ENCODE measurements at regions not wholly inside any gene's neighbourhood (a gene's known extent, or its start where the extent isn't known, plus 50 kb on each side); places are given as distances from the start of the nearest gene placed in this dataset.
"Not testable (repeated sequence)": the region's sequence is repeated elsewhere in the genome, so short reads cannot be mapped to it uniquely, and the experiment has no call there.

GRCh38 chr16:34050787-34051320, 591.4 kb downstream of the TP53TG3F start:
- Histone ChIP-seq H3K4ac (ENCODE audit: low read depth, low read length) (no peak overlapping the region), H3K79me1 (ENCODE audit: low read length) (no peaks in the 10 kb centered on the region), H3K36me3 (ENCODE audit: control insufficient read depth, insufficient read depth, low read length) (no peaks in the 10 kb centered on the region), H4K5ac (ENCODE audit: low read length) (no peak overlapping the region), H4K8ac (ENCODE audit: low read depth, low read length) (no peak overlapping the region), H3K79me2 (ENCODE audit: control insufficient read depth, insufficient read depth, low read length) (no peaks in the 10 kb centered on the region), H3K4me2 (ENCODE audit: low read length) (no peak overlapping the region), H3K56ac (ENCODE audit: low read length) (no peak overlapping the region), H2BK15ac (replicated peaks; ENCODE audit: low read depth) (no peak overlapping the region), H3K4me1 (ENCODE audit: control insufficient read depth, low read depth, low read length) (no peaks in the 10 kb centered on the region), H3K4me3 (ENCODE audit: low read length) (no peak overlapping the region), H2BK5ac (ENCODE audit: low read length) (no peak overlapping the region), H3K27me3 (ENCODE audit: insufficient read depth, low read length, poor library complexity) (no peaks in the 10 kb centered on the region), H2AK5ac (ENCODE audit: low read length) (no peak overlapping the region), H3K27ac (ENCODE audit: low read depth, low read length) (no peak overlapping the region), H3K23ac (ENCODE audit: low read length) (no peak overlapping the region), H3K9ac (ENCODE audit: low read length) (no peak overlapping the region), H2BK120ac (ENCODE audit: low read depth, low read length) (no peak overlapping the region), H3K18ac (ENCODE audit: low read length) (no peak overlapping the region)
- no CpG with 5 or more reads among the region's 42 CpGs for WGBS (ENCODE audit: extremely low coverage, insufficient coverage, low lambda C conversion rate)
- DNase-seq = no peak

- H3K36me3 ChIP-seq (ENCODE audit: control insufficient read depth, insufficient read depth, low read length) = no peaks in the 10 kb centered on the region
- H4K5ac ChIP-seq (ENCODE audit: low read length) = no peak overlapping the region
- no peak overlapping the region for H2BK5ac ChIP-seq (ENCODE audit: low read length)
- no peak overlapping the region for H4K8ac ChIP-seq (ENCODE audit: low read depth, low read length)
- H3K4me2 ChIP-seq (ENCODE audit: low read length) = no peak overlapping the region
- H3K27ac ChIP-seq (ENCODE audit: low read depth, low read length) = no peak overlapping the region
- H3K27me3 ChIP-seq (ENCODE audit: insufficient read depth, low read length, poor library complexity) = no peaks in the 10 kb centered on the region
- H3K4me3 ChIP-seq (ENCODE audit: low read length) = no peak overlapping the region
- H3K9ac ChIP-seq (ENCODE audit: low read length) = no peak overlapping the region
- H2AK5ac ChIP-seq (ENCODE audit: low read length) = no peak overlapping the region
- H3K23ac ChIP-seq (ENCODE audit: low read length) = no peak overlapping the region
- H3K79me2 ChIP-seq (ENCODE audit: control insufficient read depth, insufficient read depth, low read length) = no peaks in the 10 kb centered on the region
- WGBS (ENCODE audit: extremely low coverage, insufficient coverage, low lambda C conversion rate) = 100% methylated on average over 3 of the region's 3 CpGs
- H3K56ac ChIP-seq (ENCODE audit: low read length) = no peak overlapping the region
- H3K4me1 ChIP-seq (ENCODE audit: control insufficient read depth, low read depth, low read length) = no peaks in the 10 kb centered on the region
- H3K79me1 ChIP-seq (ENCODE audit: low read length) = no peaks in the 10 kb centered on the region
- no peak overlapping the region for H2BK120ac ChIP-seq (ENCODE audit: low read depth, low read length)
- H2BK15ac ChIP-seq (replicated peaks; ENCODE audit: low read depth) = no peak overlapping the region
- H3K4ac ChIP-seq (ENCODE audit: low read depth, low read length) = no peak overlapping the region
- no peak for DNase-seq
- H3K18ac ChIP-seq (ENCODE audit: low read length) = no peak overlapping the region
Observed at GRCh38 chr16:34054137-34054536, 594.7 kb downstream of the TP53TG3F start.

GRCh38 chr16:34054969-34055368, 595.6 kb downstream of the TP53TG3F start:
- Histone ChIP-seq H2BK15ac (replicated peaks; ENCODE audit: low read depth) (no peak overlapping the region), H3K79me2 (ENCODE audit: control insufficient read depth, insufficient read depth, low read length) (no peaks in the 10 kb centered on the region), H3K4me2 (ENCODE audit: low read length) (no peak overlapping the region), H3K9ac (ENCODE audit: low read length) (no peak overlapping the region), H3K18ac (ENCODE audit: low read length) (no peak overlapping the region), H3K4me3 (ENCODE audit: low read length) (no peak overlapping the region), H3K4ac (ENCODE audit: low read depth, low read length) (no peak overlapping the region), H4K5ac (ENCODE audit: low read length) (no peak overlapping the region), H4K8ac (ENCODE audit: low read depth, low read length) (no peak overlapping the region), H3K27ac (ENCODE audit: low read depth, low read length) (no peak overlapping the region), H3K79me1 (ENCODE audit: low read length) (no peaks in the 10 kb centered on the region), H3K4me1 (ENCODE audit: control insufficient read depth, low read depth, low read length) (no peaks in the 10 kb centered on the region), H3K36me3 (ENCODE audit: control insufficient read depth, insufficient read depth, low read length) (no peaks in the 10 kb centered on the region), H3K23ac (ENCODE audit: low read length) (no peak overlapping the region), H3K56ac (ENCODE audit: low read length) (no peak overlapping the region), H2BK5ac (ENCODE audit: low read length) (no peak overlapping the region), H2AK5ac (ENCODE audit: low read length) (no peak overlapping the region), H3K27me3 (ENCODE audit: insufficient read depth, low read length, poor library complexity) (no peaks in the 10 kb centered on the region), H2BK120ac (ENCODE audit: low read depth, low read length) (no peak overlapping the region)
- DNase-seq = no peak
- over 99% methylated on average over 4 of the region's 4 CpGs for WGBS (ENCODE audit: extremely low coverage, insufficient coverage, low lambda C conversion rate)

- not testable (repeated sequence) for H3K79me1 ChIP-seq (ENCODE audit: low read length); DNase-seq; H4K5ac ChIP-seq (ENCODE audit: low read length); H3K23ac ChIP-seq (ENCODE audit: low read length); H2BK5ac ChIP-seq (ENCODE audit: low read length); H2AK5ac ChIP-seq (ENCODE audit: low read length); H3K56ac ChIP-seq (ENCODE audit: low read length); H3K4ac ChIP-seq (ENCODE audit: low read depth, low read length); H3K27ac ChIP-seq (ENCODE audit: low read depth, low read length); H3K4me1 ChIP-seq (ENCODE audit: control insufficient read depth, low read depth, low read length); H3K4me2 ChIP-seq (ENCODE audit: low read length); H3K4me3 ChIP-seq (ENCODE audit: low read length); H3K27me3 ChIP-seq (ENCODE audit: insufficient read depth, low read length, poor library complexity); H4K8ac ChIP-seq (ENCODE audit: low read depth, low read length); H3K18ac ChIP-seq (ENCODE audit: low read length); H2BK120ac ChIP-seq (ENCODE audit: low read depth, low read length); H3K9ac ChIP-seq (ENCODE audit: low read length); H3K36me3 ChIP-seq (ENCODE audit: control insufficient read depth, insufficient read depth, low read length); H3K79me2 ChIP-seq (ENCODE audit: control insufficient read depth, insufficient read depth, low read length); H2BK15ac ChIP-seq (replicated peaks; ENCODE audit: low read depth)
- 100% methylated on average over 1 of the region's 4 CpGs for WGBS (ENCODE audit: extremely low coverage, insufficient coverage, low lambda C conversion rate)
Observed at GRCh38 chr16:34062620-34063253, 603.3 kb downstream of the TP53TG3F start.

GRCh38 chr16:34063498-34064157, 604.2 kb downstream of the TP53TG3F start:
- H3K4me1 ChIP-seq (ENCODE audit: control insufficient read depth, low read depth, low read length); H3K79me1 ChIP-seq (ENCODE audit: low read length); H2BK15ac ChIP-seq (replicated peaks; ENCODE audit: low read depth); H3K56ac ChIP-seq (ENCODE audit: low read length); H3K27ac ChIP-seq (ENCODE audit: low read depth, low read length); H3K4ac ChIP-seq (ENCODE audit: low read depth, low read length); H2AK5ac ChIP-seq (ENCODE audit: low read length); H2BK5ac ChIP-seq (ENCODE audit: low read length); H4K8ac ChIP-seq (ENCODE audit: low read depth, low read length); H3K23ac ChIP-seq (ENCODE audit: low read length); H3K36me3 ChIP-seq (ENCODE audit: control insufficient read depth, insufficient read depth, low read length); H2BK120ac ChIP-seq (ENCODE audit: low read depth, low read length); DNase-seq; H3K9ac ChIP-seq (ENCODE audit: low read length); H4K5ac ChIP-seq (ENCODE audit: low read length); H3K27me3 ChIP-seq (ENCODE audit: insufficient read depth, low read length, poor library complexity); H3K18ac ChIP-seq (ENCODE audit: low read length); H3K4me2 ChIP-seq (ENCODE audit: low read length); H3K79me2 ChIP-seq (ENCODE audit: control insufficient read depth, insufficient read depth, low read length): not testable (repeated sequence)
- H3K4me3 ChIP-seq (ENCODE audit: low read length) = peak overlapping the region; percentile 14
- WGBS (ENCODE audit: extremely low coverage, insufficient coverage, low lambda C conversion rate) = 100% methylated on average over 1 of the region's 1 CpG

Data from mesendoderm (in vitro differentiated cells).